CD4-positive, alpha-beta T cell treated with Interleukin-6 for 4 hours (primary cell): ENCODE measurements at regions not wholly inside any gene's neighbourhood (a gene's known extent, or its start where the extent isn't known, plus 50 kb on each side); places are given as distances from the start of the nearest gene placed in this dataset.

Experiments used
- DNase-seq: peaks from one replicate; pipeline ENCODE4 v3.0.0-alpha.2; 2020; ENCODE audit warnings: mixed read lengths

GRCh38 chr1:4554271-4554865 lies 100.0 kb upstream of the AJAP1 start:
- DNase-seq: no peak

DNA sequence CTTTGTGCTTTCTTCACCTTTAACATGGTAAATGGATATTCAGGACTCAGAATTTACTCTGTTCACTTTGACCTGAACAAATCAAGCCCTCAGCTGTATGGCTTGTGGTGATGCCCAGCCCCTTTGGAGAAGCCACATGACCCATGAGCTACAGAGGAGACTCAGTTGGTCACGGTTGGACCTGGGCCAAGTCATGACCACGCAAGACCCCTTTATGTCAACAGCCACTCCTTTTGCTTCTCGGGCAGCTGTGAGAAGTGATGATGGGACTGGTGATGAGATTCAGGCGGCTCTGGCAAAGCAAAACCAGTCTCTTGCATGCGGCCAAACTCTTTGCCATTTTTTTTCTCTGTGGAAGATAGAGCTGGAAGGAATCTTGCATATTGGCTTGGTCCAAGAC lies 96.5 kb upstream of the AJAP1 start:
- no peak for DNase-seq

- no peak for DNase-seq
These were observed 93.2 kb upstream of the AJAP1 start for GRCh38 chr1:4561205-4561604.

GRCh38 chr1:4562321-4562720 lies 92.1 kb upstream of the AJAP1 start:
- DNase-seq: no peak

- DNase-seq: no peak
These were observed 90.8 kb upstream of the AJAP1 start for GRCh38 chr1:4563586-4563985.

DNA sequence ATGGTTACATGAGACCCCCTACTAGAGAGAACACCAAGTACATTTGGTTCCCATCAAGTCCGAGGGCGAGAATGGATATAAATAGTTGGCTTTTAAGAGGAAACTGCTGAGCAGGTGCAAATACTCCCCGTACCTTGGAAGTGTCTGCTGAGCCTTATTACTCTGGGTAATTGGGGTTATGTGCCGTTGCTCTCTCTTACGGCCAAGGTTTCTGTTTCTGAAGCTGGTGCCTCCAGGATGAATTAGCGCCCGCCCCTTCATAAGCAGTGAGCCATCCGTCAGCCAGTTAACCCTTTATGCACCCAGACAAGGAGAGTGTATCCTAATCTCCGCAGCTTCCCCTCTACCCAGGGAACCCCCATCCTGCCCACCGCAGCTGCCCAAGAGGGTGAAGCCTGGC lies 90.4 kb upstream of the AJAP1 start:
- no peak for DNase-seq

- DNase-seq: no peak
These were observed 89.2 kb upstream of the AJAP1 start for GRCh38 chr1:4565166-4565565.

DNA sequence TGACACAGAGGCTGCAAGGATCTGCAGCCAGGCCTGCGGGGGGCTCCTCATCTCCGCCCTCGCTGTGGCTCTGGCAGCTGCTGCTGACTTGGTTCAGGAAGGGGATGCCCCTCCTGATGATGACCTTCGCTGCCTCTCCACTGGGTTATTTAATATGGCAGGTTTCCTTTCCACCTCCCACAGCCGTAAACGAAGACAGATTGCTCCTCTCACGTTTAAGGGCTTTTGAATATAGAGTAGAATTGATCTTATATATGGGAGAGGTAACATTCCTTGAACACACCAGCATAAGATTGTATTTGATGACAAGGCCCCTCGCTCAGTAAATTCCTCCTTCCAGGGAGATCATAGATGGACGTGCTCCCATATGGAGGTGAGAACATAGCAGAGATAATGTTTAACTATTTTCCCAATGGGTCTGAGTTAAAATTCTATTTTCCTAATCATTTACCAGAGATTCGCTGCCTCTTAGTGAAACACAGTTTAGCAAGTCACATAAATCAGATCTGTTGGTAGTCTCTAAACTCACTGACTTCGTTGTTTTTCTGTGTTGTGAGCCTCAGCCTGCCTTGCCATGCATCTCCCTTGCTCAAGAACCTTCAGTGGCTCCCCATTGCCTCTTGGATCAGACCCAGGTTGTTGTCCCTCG lies 88.5 kb upstream of the AJAP1 start:
- DNase-seq: no peak

DNA sequence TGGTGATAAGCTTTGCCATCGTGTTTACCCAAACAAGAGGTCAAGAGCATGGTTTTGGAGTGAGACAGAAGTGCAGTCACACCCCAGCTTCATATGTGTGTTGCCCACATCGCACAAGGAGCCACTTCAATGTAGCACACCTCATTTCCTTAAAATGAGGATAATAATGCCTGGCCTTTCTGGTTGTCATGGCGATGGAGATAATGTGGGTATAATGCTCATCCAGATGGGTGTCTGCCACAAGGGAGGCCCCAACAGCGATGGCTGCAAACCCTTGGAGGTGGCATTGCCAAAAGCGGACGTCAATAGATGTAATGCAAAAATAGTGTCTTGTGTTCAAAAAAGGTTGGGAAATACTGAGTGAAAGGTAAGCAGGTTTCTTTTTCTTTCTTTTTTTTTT lies 83.1 kb upstream of the AJAP1 start:
- DNase-seq: no peak

DNA sequence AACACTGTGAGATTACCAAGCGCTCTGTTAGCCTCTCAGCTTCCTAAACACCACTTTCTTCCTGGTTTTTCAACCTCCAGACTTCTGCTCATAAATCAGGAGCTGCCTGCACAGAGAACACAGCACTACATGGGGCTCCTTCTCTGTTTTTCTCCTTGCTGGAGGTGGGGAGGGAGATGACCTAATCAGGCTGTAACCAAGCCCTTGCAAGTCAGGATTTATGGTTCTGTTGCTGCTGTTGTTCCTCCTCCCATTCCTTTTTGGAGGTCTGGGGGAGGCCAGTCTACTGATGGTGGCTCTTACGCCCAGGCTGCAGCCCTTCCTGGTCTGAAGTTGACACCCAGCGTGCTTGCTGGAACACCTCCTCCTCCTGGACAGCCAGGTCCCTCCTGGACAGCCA lies 80.9 kb upstream of the AJAP1 start:
- no peak for DNase-seq

DNA sequence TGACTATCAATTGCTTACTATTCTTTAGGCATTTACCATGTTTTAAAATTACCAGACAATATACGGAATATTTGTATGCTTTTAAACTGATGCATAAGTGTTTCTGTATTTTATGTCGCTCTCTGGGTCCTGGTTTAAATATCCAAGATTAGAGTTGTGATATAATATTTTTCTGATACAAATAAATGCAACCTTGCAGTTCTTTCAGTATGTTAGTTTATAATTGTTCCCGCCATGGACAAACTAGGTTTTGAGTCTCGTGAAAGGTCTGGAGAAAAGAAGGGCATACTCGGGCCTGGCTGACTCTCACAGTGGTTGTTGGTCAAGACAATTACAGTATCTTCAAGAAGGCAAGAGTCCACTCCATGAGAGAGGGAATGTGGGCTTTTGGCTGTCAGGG lies 72.6 kb upstream of the AJAP1 start:
- no peak for DNase-seq

GRCh38 chr1:4584449-4584848 lies 70.0 kb upstream of the AJAP1 start:
- DNase-seq: no peak

- peak; percentile 11 for DNase-seq
These were observed 69.2 kb upstream of the AJAP1 start for GRCh38 chr1:4585216-4585615.

DNA sequence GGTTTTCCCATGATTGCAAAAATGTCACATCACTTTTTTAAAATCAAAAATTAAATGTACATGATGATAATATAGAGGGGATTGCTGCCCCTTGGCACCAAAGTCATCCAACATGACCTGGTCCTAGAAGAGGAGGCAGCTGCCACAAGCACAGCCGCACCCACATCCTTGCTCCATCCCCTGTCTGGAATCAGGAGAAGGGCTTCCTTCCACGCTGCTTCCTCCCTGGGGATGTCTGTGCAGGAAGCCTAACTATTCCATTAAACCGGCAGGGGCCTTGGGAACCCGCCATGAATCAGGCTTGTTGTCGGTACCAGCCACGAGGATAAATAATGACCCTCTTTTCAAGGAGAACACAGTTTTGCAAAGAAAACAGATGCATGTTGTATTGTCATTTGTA lies 68.7 kb upstream of the AJAP1 start:
- no peak for DNase-seq

- no peak for DNase-seq
These were observed 67.7 kb upstream of the AJAP1 start for GRCh38 chr1:4586611-4587160.

DNA sequence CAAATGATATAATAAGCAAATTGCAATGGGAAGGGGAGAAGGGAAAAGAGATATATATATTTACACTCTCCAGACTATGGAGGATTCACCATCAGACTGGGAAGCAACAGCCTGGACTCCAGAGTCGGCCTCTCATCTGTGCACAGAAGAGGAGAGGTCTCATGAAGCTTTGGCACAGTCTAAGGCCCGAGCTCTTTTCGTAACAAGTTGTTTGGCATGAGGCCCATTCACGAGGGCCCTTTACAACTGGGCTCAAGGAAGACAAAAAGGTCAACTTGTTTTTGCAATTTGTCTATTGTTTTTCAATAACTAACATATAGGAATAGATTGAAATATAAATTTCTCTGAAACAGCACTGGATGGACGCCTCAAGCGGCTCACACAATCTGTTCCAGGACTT lies 66.7 kb upstream of the AJAP1 start:
- DNase-seq: no peak

DNA sequence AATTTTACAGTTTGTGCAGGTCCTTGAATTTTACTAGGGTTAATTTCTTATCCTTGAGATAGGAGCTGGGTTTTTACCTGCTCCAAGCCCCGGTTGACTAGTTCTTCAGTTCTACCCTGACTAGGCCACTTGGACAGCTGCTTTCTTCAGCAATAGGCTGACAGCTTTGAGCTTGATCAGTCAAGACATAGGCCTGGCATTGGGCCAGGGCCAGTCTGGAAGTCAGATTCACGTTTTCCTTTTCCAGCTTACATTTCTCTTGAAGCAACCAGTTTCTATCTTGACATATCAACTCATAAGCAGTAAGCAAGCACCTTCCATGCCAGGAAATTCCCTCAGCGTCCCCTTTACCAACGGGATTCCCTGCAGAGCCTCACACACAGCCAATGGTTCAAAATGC lies 63.7 kb upstream of the AJAP1 start:
- DNase-seq: no peak

GRCh38 chr1:4591926-4592325 lies 62.5 kb upstream of the AJAP1 start:
- DNase-seq: no peak

DNA sequence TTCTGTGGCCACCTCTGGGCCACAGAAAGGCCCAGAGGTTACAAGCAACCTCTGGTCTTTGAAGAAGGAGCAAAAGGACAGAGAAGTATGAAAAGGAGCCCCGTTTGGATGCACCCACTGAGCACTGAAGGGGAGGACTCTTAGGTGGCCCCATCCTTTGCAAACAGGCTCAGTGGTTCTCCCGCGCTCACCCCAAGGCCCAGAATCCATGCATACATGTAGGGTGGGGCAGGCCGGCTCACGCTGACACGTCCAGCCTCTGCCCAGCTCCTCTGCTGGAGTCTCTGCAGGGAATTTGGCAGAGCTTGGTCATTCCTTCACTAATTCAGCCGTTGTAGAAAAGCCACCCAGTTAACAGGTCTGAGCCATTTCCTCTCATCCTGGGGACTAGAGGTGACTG lies 61.3 kb upstream of the AJAP1 start:
- no peak for DNase-seq

- no peak for DNase-seq
These were observed 60.0 kb upstream of the AJAP1 start for GRCh38 chr1:4594286-4594991.

- DNase-seq: no peak
These were observed 58.8 kb upstream of the AJAP1 start for GRCh38 chr1:4595341-4596225.

DNA sequence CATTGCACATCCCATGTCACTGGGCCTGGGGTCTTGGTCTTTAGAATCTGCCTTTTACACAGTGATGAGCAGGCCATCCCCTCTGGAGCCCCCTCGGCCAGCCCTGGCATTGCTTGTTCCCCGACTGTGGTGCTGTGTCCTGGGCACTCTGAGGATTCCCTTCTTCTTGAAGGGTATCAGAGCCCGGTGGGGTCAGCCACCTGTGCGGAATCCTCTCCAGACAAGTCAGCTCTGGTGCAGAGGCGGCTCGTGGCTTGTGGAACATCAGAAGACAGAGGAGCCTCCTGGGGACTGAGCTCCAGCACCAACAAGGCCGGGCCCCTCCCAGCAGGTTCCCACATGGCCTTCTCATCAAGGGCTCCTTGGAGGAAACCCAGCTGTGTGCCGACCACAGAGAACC lies 57.9 kb upstream of the AJAP1 start:
- DNase-seq: no peak

DNA sequence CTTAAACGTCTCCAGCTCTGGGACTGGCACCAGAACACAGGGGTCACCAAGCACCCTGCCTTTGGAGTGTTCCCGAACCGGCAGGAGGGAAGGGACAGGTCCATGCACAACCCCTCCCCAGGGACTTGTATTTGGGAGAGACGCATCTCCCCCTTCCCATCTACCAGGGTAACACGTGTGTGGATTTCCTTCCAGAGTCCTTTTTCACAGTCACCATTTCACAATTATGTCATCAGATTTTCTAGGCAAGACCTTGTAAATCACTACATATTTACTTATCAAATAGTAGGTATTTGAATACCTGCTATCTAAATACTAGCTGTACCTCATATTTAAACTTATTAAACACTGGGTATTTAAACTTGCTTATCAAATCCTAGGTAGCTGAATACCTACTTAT lies 57.4 kb upstream of the AJAP1 start:
- DNase-seq: no peak
